NCI-H460 (cell line): ENCODE measurements at regions not wholly inside any gene's neighbourhood (a gene's known extent, or its start where the extent isn't known, plus 50 kb on each side); places are given as distances from the start of the nearest gene placed in this dataset.

Experiments used
- DNase-seq: peaks from one replicate; pipeline ENCODE4 v3.0.0-alpha.2; 2016; ENCODE audit warnings: low read depth; ENCODE audit errors: extremely low read depth

DNA sequence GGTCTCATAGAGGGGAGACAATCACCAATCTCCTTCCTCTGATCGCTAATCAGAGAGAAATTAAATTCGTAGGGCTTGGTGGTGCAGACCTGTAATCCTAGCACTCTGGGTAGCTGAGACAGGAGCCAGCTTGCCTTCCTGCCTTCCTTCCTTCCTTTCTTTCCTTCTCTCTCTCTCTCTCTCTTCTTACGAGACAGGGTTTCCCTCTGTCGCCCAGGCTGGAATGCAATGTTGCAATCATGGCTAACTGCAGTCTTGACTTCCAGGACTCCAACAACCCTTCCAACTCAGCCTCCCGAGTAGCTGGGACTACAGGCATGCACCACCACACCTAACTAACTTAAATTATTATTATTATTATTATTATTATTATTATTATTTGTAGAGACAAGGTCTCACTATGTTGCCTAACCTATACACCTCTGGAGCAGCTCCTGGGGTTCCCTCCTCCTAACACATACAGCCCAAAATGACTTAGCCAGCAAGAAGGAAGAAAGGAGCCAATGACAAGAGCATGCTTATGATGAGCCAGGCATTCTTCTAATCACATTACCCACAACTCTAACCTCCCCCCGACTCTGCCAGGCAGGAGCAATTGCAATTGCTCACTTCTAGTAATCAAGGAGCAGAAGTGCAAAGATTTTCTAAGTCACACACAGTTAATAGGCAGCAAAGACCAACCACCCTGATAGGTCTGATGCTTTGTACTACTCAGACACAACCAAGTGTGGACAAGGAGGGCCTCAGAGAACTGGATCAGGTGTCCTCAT is 105.4 kb upstream of the F3 start:
- DNase-seq: no peak

GRCh38 chr1:94646141-94646643 is 104.6 kb upstream of the F3 start:
- no peak for DNase-seq

GRCh38 chr1:94644352-94644751 is 102.8 kb upstream of the F3 start:
- DNase-seq: no peak

DNA sequence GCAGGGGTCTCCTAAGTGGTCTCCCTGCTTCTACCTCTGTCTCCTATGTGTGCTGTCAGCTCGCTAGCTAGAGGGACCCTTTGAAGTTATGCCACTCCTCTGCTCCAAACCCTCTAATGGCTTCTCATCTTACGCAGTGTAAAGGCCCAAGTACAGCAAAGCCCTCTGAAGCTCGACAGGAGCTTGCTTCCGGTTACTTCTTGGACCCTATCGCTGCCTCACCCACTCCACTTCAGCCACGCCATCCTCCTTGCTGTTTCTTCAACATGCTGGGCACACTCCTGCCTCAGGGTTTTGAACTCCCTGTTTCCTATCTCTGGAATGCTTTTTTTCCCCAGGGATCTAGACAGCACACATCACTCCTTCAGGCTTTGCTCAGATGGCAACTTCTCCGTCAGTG is 102.3 kb upstream of the F3 start:
- no peak for DNase-seq

- no peak for DNase-seq
Measured at GRCh38 chr1:94642617-94643321, 101.2 kb upstream of the F3 start.

GRCh38 chr1:94641990-94642389 is 100.4 kb upstream of the F3 start:
- no peak for DNase-seq

- no peak for DNase-seq
Measured at GRCh38 chr1:94640125-94640524, 98.6 kb upstream of the F3 start.

DNA sequence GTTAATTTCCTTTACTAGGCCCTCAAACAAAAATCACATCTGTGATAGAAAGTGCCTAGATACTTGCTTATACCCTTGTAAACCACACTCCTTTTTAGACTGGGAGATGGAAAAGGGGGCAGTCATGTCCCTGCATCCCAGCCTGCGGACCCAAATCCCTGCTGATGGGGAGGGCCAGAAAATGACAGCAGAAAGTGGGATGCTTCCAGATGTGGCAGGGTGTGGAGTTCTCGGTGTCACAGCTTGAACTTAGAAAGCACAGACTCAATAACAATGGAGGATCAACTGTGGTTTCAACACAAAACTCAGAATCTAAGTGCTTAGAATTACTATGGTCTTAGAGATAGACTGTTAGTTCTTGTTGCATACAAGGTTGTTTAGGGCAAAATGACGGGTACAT is 95.6 kb upstream of the F3 start:
- no peak for DNase-seq

DNA sequence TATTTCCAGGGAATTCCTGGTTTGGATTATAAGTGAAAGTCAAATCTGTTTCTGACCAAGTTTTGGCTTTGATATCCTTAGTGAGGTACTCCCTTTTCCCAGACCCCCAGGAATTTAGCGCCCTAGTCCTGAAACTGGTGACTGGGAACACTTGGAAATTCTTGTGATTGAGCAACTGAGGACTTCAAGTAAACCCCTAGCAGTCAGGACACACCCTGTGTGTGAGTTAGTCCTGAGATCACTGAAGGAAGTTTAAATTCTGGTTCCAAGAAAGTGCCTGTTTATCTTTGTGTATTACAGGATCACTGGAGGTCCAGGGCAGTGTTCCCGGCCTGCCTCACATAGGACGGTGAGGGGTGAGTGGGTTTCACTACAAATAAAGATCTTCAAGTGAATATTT is 95.1 kb upstream of the F3 start:
- DNase-seq: no peak

DNA sequence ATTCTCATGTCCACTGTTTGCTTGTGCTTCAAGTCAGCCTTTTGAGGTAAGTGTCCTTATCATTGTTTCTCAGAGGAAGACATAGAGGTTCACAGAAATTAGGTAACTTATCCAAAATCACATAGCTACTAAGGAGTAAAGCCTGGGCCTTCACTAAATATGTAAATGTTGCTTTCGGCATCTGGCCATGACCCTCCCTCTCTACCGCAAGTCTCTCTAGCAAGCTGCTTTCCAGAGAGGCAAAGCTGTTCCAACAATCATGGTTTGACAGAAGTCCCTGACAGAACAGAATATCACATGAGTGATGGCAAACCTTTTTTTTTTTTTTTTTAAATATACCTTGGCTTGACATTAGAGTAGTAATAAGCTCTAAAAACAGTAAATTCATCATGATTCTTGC is 94.5 kb upstream of the F3 start:
- DNase-seq: no peak

DNA sequence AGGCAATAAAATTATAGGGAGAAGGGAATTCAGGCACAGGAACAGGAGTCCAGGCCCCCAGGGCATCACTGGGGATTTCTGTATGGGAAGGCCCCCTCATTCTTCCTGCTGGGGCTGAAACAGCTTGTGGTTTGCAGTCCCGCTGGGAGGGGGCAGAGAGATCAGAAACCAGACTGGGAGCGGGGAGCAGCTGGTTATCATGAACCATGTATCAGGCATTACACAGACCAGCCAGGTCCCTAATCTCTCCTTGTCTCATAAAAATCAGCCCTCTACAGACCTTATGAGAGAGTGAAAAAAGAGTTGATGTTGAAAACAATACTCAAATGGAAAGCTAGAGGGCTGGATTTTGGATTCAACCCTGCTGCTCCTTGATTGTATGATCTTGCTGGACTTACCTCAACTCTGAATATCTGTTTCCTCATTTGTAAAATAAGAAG is 93.4 kb upstream of the F3 start:
- DNase-seq: no peak

GRCh38 chr1:94633051-94633450 is 91.5 kb upstream of the F3 start:
- no peak for DNase-seq

GRCh38 chr1:94629259-94630181 is 88.0 kb upstream of the F3 start:
- DNase-seq: no peak

GRCh38 chr1:94628499-94628843 is 86.9 kb upstream of the F3 start:
- no peak for DNase-seq

DNA sequence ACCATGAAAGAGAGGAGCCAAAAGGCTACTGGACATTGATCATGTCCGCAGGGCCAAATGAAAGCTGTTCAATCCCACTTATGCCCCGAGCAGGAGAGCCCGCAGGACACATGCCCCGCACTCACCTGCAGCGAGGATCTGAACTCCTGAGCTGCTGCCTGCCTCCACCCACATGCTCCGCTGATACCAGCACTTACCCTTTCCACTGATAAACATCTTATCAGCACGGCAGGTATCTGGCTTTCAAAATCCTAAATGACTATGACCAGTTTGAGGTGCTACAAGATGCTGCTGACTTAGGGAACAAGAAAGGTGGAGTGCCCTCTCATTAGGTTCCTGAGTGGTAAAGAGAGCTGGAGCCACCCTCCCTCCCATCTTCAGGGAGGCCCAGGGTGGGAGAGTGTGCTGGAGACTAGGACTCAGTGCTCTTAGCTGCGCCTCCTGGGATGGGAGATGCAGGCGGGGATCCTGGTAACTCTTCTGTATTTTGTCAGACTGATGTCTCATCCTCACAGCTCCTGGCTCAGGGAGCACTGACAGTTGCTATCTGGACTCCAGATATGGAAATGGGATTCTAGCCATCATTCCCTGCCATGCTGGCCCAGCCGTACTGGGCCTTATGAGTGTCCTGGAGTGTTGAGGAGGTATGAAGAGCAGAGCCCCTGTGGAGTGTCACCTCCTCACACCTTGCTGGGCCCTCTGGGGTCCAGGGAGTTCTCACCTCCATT is 86.4 kb upstream of the F3 start:
- no peak for DNase-seq

DNA sequence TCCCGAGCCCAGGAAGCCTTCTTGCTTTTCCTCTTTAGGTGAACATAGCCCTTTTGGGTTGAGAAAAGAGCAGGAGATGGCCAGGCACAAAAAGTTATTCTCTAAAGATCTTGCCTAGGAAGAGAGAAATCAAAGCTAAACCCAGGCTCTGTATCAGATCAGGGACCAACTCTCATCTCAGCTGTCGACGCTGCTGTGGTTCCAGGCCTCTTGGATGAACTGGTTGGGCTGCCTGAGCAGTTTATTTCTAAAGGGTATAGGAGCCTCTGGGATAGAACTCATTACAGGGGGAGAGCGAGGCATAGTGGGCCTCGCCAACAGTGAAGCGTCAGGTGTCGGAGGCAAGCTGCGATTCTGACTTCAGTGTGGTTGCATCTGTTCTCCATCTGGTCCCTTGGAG is 82.6 kb upstream of the F3 start:
- no peak for DNase-seq

- DNase-seq: no peak
Measured at GRCh38 chr1:94623560-94624148, 82.1 kb upstream of the F3 start.

DNA sequence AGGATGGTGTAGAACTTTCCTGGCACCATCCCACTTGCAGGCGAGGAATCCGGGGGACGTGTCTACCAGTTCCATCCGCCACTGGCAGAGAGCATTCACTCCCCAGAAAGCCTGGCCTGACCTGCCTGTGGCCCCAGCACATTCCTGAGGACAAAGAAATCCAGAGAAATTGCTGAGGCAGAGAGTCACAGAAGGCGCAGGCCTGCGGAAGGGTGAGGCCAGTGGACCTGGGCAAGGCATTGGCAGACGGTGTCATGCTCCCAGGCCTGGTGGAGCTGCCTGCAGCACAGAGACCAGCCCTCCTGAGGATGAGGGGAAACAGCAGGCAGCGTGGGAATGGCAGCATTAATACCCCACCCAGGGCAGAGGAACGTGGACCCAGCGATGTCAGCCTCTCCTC is 81.2 kb upstream of the F3 start:
- no peak for DNase-seq

- DNase-seq: no peak
Measured at GRCh38 chr1:94621802-94622201, 80.2 kb upstream of the F3 start.

DNA sequence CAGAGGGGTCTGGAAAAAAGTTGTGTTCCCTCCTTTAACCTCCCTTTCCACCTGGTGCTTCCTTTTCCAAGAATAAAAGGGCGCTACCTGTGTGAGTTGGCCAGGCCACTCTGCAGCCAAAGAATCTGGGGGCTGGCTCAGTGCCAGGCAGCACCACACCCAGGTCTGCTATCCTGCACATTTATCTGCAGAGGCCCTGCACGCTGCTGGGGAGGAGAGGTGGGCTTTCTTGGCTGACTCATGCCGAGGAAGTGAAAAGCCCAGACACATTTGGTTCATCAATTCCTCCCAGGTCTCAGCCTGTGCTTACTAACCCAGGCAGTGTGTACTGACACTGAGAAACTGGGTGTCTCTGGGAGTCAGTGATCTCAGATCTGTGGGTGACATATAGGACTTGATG is 79.8 kb upstream of the F3 start:
- no peak for DNase-seq
